ENCODE measurements at regions not wholly inside any gene's neighbourhood (a gene's known extent, or its start where the extent isn't known, plus 50 kb on each side); places are given as distances from the start of the nearest gene placed in this dataset.

- DNase-seq, result no peak
Measured at GRCh38 chr1:195820925-195821324, 787.3 kb downstream of the KCNT2 start.

GRCh38 chr1:195806060-195806459 lies 802.2 kb downstream of the KCNT2 start:
- no peak for DNase-seq

DNA sequence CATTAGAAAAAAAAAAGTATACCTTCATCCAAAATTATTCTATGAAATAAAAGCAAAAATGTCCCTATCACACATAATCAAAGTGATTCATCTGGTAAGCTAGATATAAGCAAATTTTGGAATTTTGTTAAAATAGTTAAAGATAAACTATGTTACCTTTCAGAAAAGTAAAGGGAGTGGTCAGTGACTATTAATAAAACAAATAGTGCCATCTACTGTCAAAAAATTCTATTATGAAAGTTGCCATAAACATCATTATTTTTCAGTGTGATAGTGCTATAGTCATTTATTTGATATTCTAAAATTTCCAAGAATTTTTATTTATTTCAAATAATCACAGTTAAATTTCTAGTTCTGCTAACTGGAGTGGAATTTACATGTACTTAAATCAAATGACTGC lies 803.7 kb downstream of the KCNT2 start:
- DNase-seq, result no peak

DNA sequence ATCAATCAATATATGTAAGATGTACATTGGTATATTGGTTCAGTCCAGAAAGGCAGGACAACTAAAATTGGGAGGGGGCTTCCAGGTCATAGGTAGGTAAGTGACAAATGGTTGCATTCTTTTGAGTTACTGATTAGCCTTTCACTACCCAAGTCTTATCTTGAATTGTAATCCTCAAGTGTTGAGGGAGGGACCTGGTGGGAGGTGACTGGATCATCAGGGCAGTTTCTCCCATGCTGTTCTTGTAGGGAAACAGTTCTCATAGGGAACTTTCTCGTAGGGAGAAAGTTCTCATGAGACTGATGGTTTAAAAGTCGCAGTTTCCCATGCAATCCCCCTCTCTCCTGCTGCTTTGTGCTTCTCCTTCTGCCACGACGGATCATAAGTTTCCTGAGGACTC lies 809.2 kb downstream of the KCNT2 start:
- no peak for DNase-seq

GRCh38 chr1:195794225-195794624 lies 814.0 kb downstream of the KCNT2 start:
- no peak for DNase-seq

DNA sequence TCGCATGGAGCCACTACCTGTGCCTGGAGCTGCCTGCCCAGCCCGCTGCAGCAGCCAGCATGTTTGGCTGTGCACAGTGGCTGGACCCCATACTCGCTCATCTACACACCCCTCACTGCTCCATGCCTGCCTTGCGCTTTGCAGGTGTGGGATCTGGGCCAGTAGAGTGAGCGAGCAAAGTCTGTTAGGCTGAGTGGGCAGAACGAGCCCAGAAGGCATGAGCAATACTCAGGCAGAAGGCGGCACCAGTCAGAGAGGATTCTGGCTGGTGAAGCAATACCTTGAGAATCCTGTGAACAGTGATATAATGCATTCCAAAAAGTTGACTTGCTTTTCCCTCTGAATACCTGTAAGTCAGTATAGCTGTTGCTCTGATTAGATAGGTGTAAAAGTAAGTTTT lies 816.4 kb downstream of the KCNT2 start:
- no peak for DNase-seq

GRCh38 chr1:195790514-195791168 lies 817.6 kb downstream of the KCNT2 start:
- DNase-seq, result no peak

DNA sequence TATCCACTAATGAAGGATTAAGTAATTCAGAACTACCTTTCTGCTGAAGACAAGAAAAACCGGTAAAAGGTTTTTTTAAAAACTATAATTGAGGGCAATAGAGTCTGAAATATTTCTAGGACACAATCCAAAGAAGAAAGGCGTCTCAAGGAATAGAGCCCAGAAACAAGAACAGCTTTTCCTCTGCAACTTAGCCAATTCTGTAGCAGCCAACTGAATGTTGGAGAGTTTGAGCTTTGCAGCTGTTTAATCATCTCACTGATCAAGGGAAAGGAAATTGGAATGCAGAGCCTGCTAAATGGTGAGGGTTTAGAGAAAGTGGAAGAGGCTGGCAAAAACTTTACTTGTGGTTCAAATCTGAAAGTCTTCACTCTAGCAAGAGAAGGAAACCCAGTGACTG lies 818.9 kb downstream of the KCNT2 start:
- DNase-seq, result no peak

DNA sequence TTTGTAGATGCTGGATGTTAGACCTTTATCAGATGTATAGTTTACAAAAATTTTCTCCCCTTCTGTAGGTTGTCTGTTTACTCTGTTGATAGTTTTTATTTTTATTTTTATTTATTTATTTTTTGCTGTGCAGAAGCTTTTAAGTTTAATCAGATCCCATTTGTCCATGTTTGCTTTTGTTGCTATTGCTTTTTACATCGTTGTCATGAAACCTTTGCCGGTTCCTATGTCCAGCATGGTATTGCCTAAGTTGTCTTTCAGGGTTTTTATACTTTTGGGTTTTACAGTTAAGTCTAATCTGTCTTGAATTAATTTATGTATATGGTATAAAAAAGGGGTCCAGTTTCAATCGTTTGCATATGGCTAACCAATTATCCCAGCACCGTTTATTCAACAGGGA lies 819.5 kb downstream of the KCNT2 start:
- DNase-seq, result no peak

DNA sequence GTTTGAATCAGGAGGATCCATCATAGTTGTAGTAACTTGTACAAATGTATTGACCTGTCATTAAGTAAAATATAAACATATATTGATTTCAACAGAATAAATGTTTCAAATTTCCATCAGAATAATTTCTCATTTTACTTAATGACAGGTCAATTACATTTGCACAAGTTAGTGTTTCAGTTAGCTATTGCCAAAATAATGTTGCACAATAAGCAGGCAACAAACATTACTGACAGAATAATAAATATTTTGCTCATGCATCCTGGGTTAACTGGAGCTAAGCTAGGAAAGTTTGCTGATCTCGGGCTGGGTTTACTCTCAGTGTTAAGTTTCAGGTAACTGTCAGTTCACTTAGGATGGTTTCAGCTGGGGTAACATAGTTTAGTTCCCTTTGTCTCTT lies 822.4 kb downstream of the KCNT2 start:
- DNase-seq, result no peak

DNA sequence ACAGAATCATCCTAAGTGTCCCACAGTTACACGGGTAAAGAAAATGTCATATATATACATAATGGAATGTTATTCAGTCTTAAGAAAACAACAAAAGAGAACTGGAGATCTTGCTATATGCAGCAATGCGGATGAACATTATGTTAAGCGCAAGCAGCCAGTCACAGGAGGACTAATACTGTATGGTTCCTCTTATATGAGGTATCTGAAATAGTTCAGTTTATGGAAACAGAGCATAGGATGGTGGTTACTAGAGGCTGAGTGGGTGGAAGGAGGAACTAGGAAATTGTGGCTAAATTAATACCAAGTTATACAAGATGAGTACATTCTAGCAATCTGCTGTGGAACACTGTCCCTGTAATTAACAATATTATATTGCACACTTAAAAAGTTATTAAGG lies 834.3 kb downstream of the KCNT2 start:
- no peak for DNase-seq

- DNase-seq, result no peak
Measured at GRCh38 chr1:195769461-195769860, 838.8 kb downstream of the KCNT2 start.

- DNase-seq, result no peak
Measured at GRCh38 chr1:195768936-195769335, 839.3 kb downstream of the KCNT2 start.

DNA sequence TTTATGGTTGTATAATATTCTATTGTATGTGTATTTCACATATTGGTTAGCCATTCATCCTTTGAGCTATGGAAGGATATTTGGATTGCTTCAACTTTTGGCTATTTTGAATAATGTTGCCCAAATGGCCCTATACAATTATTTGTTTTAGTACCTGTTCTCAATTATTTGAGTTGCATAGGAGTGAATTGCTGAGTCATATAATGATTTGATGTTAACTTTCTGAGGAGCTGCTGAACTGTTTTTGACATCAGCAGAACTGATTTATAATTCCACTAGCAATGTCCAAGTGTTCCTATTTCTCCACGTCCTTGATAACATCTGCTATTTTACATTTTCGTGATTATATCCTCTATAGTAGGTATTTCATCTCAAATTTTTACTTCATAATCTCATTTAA lies 839.9 kb downstream of the KCNT2 start:
- DNase-seq, result no peak

- no peak for DNase-seq
Measured at GRCh38 chr1:195766709-195767108, 841.5 kb downstream of the KCNT2 start.

DNA sequence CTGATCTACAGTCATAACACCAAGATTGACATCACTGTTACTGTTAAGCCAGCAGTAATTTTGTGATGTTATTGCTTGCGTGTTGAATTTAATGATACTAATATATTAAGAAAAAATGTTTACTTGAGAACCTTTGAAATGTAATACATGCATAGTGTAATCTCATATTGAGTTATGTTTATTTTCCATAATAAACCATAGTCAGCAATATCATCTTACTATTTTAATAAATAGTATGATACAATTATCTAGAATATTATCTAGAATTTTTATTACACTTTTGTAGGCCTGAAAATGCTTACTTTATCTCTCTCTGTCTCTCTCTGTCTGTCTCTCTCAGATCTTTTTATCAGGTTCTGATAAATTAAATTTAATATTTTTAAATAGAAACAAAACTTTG lies 843.1 kb downstream of the KCNT2 start:
- no peak for DNase-seq

- DNase-seq, result no peak
Measured at GRCh38 chr1:195763907-195764374, 844.3 kb downstream of the KCNT2 start.

- no peak for DNase-seq
Measured at GRCh38 chr1:195763146-195763906, 844.9 kb downstream of the KCNT2 start.

GRCh38 chr1:195761104-195761503 lies 847.1 kb downstream of the KCNT2 start:
- no peak for DNase-seq

DNA sequence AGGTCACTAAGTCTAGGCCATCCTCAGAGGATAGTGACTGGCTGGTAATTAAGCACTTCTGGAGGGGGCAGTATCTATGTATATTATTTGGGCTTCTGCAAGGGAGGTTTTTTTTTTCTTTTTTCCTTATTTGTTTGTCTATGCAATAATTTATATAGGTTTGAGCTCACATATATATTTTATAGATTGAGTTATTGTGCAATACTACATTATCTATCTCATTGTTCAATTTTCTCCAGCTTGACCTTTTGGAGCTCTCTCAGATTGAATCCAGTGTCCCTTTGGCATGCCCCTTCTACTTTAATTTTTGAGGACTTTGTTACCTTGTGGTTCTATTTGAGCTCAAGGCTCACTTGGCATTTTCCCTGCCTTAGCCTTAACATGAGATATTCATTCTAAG lies 852.1 kb downstream of the KCNT2 start:
- DNase-seq, result no peak

DNA sequence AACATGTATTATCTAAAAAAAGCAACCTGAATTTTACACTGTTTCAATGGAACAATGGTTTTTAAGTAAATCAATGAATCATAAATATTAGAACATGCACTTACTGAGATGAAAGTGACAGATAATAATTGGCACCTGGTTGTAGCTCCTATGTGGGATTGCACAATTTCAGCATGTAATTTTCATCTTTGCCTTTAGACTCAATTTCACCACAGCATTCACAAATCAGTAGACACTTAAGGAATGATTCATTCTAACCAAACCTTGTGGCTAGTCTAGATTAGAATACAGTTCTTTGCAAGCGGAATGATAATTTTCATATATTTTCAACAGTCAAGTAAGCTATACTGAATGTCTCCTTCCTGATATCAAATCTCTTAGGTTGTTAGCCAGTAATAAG lies 853.4 kb downstream of the KCNT2 start:
- DNase-seq, result no peak

GRCh38 chr1:195754303-195754702 lies 853.9 kb downstream of the KCNT2 start:
- DNase-seq, result no peak

- no peak for DNase-seq
Measured at GRCh38 chr1:195748969-195749368, 859.3 kb downstream of the KCNT2 start.

Data from left kidney (tissue), 1 donor.